ENCODE measurements at regions not wholly inside any gene's neighbourhood (a gene's known extent, or its start where the extent isn't known, plus 50 kb on each side); places are given as distances from the start of the nearest gene placed in this dataset.

- TF ChIP-seq, protein P1, sequence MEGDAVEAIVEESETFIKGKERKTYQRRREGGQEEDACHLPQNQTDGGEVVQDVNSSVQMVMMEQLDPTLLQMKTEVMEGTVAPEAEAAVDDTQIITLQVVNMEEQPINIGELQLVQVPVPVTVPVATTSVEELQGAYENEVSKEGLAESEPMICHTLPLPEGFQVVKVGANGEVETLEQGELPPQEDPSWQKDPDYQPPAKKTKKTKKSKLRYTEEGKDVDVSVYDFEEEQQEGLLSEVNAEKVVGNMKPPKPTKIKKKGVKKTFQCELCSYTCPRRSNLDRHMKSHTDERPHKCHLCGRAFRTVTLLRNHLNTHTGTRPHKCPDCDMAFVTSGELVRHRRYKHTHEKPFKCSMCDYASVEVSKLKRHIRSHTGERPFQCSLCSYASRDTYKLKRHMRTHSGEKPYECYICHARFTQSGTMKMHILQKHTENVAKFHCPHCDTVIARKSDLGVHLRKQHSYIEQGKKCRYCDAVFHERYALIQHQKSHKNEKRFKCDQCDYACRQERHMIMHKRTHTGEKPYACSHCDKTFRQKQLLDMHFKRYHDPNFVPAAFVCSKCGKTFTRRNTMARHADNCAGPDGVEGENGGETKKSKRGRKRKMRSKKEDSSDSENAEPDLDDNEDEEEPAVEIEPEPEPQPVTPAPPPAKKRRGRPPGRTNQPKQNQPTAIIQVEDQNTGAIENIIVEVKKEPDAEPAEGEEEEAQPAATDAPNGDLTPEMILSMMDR (IDR thresholded peaks at IDR 0.05) = no peak
- TF ChIP-seq POLR2AphosphoS5 (IDR thresholded peaks at IDR 0.05) = no peak
- no peak for TF ChIP-seq POLR2A (IDR thresholded peaks at IDR 0.05)
Observed at GRCh38 chr7:41431671-41432070, 271.2 kb downstream of the INHBA start.
